GM12875 (cell line): ENCODE measurements at regions not wholly inside any gene's neighbourhood (a gene's known extent, or its start where the extent isn't known, plus 50 kb on each side); places are given as distances from the start of the nearest gene placed in this dataset.

Source experiments
- H3K4me3 ChIP-seq: one replicate; pipeline ENCODE4 v1.5.1; 2011; ENCODE audit warnings: low read depth, low read length, control low read depth
- CTCF ChIP-seq: IDR thresholded peaks from 2 replicates; pipeline ENCODE4 v1.5.1; 2011; ENCODE audit warnings: low read depth, mild to moderate bottlenecking, control low read depth, inconsistent platforms, low read length, moderate library complexity, borderline replicate concordance; ENCODE audit not compliant: insufficient read depth

- no peak overlapping the region for H3K4me3 ChIP-seq
- TF ChIP-seq CTCF: no peak
These were observed 458.1 kb downstream of the BCL11A start for GRCh38 chr2:60095202-60095815.

- no peak for TF ChIP-seq CTCF
These were observed 459.0 kb downstream of the BCL11A start for GRCh38 chr2:60094450-60094929.

GRCh38 chr2:60092781-60093180, 460.7 kb downstream of the BCL11A start:
- no peak for TF ChIP-seq CTCF
- H3K4me3 ChIP-seq: no peak overlapping the region

More at GRCh38 chr2:60094450-60094929, 459.0 kb downstream of the BCL11A start:
- H3K4me3 ChIP-seq: no peak overlapping the region

GRCh38 chr2:60091894-60092293, 461.6 kb downstream of the BCL11A start:
- TF ChIP-seq CTCF: no peak

GRCh38 chr2:60091266-60091665, 462.2 kb downstream of the BCL11A start:
- H3K4me3 ChIP-seq: no peak overlapping the region
- no peak for TF ChIP-seq CTCF

More at GRCh38 chr2:60091894-60092293, 461.6 kb downstream of the BCL11A start:
- H3K4me3 ChIP-seq: no peak overlapping the region

- TF ChIP-seq CTCF: no peak
- no peak overlapping the region for H3K4me3 ChIP-seq
These were observed 473.9 kb downstream of the BCL11A start for GRCh38 chr2:60079562-60079961.

- no peak for TF ChIP-seq CTCF
- no peak overlapping the region for H3K4me3 ChIP-seq
These were observed 478.4 kb downstream of the BCL11A start for GRCh38 chr2:60075048-60075447.
